HEK293 (cell line): ENCODE measurements at regions not wholly inside any gene's neighbourhood (a gene's known extent, or its start where the extent isn't known, plus 50 kb on each side); places are given as distances from the start of the nearest gene placed in this dataset.

Experiments used
- BCL11A ChIP-seq: fragments of 450-650 bp; formaldehyde crosslinking; IDR thresholded peaks from 2 replicates; pipeline ENCODE4 v1.5.1; 2016; ENCODE audit warnings: low read depth, missing biosample characterization, missing genetic modification characterization
- GLIS1 ChIP-seq: fragments of 450-650 bp; formaldehyde crosslinking; IDR thresholded peaks from 2 replicates; pipeline ENCODE4 v1.5.1; 2016; ENCODE audit warnings: missing biosample characterization, missing genetic modification characterization
- KLF10 ChIP-seq: fragments of 450-650 bp; IDR thresholded peaks from 2 replicates; pipeline ENCODE4 v1.5.1; 2018; ENCODE audit warnings: missing biosample characterization, mild to moderate bottlenecking, missing genetic modification characterization
- SP3 ChIP-seq: fragments of 450-650 bp; formaldehyde crosslinking; IDR thresholded peaks from 2 replicates; pipeline ENCODE4 v1.5.1; 2016; ENCODE audit warnings: missing biosample characterization, missing genetic modification characterization
- TRIM28 ChIP-seq: IDR thresholded peaks from 2 replicates; pipeline ENCODE4 v1.6.1; 2011; ENCODE audit warnings: low read length, control low read depth, borderline replicate concordance
- WT1 ChIP-seq: fragments of 450-650 bp; formaldehyde crosslinking; IDR thresholded peaks from 2 replicates; pipeline ENCODE4 v1.5.1; 2016; ENCODE audit warnings: missing biosample characterization, missing genetic modification characterization
- YY1 ChIP-seq: fragments of 450-650 bp; formaldehyde crosslinking; IDR thresholded peaks from 2 replicates; pipeline ENCODE4 v1.5.1; 2018; ENCODE audit warnings: missing biosample characterization, missing genetic modification characterization
- ZBTB48 ChIP-seq: fragments of 450-650 bp; formaldehyde crosslinking; IDR thresholded peaks from 2 replicates; pipeline ENCODE4 v1.5.1; 2016; ENCODE audit warnings: missing biosample characterization, missing genetic modification characterization
- ZFP37 ChIP-seq: fragments of 450-650 bp; formaldehyde crosslinking; IDR thresholded peaks from 2 replicates; pipeline ENCODE4 v1.5.1; 2016; ENCODE audit warnings: missing biosample characterization, missing genetic modification characterization
- ZNF10 ChIP-seq: fragments of 450-650 bp; formaldehyde crosslinking; IDR thresholded peaks from 2 replicates; pipeline ENCODE4 v1.5.1; 2017; ENCODE audit warnings: missing biosample characterization, missing genetic modification characterization
- ZNF169 ChIP-seq: fragments of 450-650 bp; formaldehyde crosslinking; IDR thresholded peaks from 2 replicates; pipeline ENCODE4 v1.5.1; 2016; ENCODE audit warnings: missing biosample characterization, missing genetic modification characterization
- ZNF324 ChIP-seq: fragments of 450-650 bp; formaldehyde crosslinking; IDR thresholded peaks from 2 replicates; pipeline ENCODE4 v1.5.1; 2016; ENCODE audit warnings: missing biosample characterization, missing genetic modification characterization
- ZNF335 ChIP-seq: fragments of 450-650 bp; formaldehyde crosslinking; conservative IDR thresholded peaks from 2 replicates; pipeline ENCODE4 v1.5.1; 2016; ENCODE audit warnings: missing biosample characterization, missing genetic modification characterization
- ZNF391 ChIP-seq: fragments of 450-650 bp; formaldehyde crosslinking; IDR thresholded peaks from 2 replicates; pipeline ENCODE4 v1.5.1; 2016; ENCODE audit warnings: low read depth, missing biosample characterization, missing genetic modification characterization, borderline replicate concordance
- ZNF394 ChIP-seq: fragments of 450-650 bp; formaldehyde crosslinking; IDR thresholded peaks from 2 replicates; pipeline ENCODE4 v1.5.1; 2016; ENCODE audit warnings: missing biosample characterization, missing genetic modification characterization, mild to moderate bottlenecking, moderate library complexity, borderline replicate concordance
- ZNF404 ChIP-seq: fragments of 450-650 bp; formaldehyde crosslinking; IDR thresholded peaks from 2 replicates; pipeline ENCODE4 v1.5.1; 2017; ENCODE audit warnings: missing biosample characterization, missing genetic modification characterization
- ZNF48 ChIP-seq: fragments of 450-650 bp; formaldehyde crosslinking; IDR thresholded peaks from 2 replicates; pipeline ENCODE4 v1.5.1; 2016; ENCODE audit warnings: missing biosample characterization, missing genetic modification characterization
- ZNF561 ChIP-seq: fragments of 450-650 bp; IDR thresholded peaks from 2 replicates; pipeline ENCODE4 v1.5.1; 2018; ENCODE audit warnings: missing biosample characterization, missing genetic modification characterization, borderline replicate concordance
- ZNF76 ChIP-seq: fragments of 450-650 bp; formaldehyde crosslinking; IDR thresholded peaks from 2 replicates; pipeline ENCODE4; 2016; ENCODE audit warnings: low read depth, missing biosample characterization, missing genetic modification characterization, borderline replicate concordance
- ZNF843 ChIP-seq: fragments of 450-650 bp; formaldehyde crosslinking; IDR thresholded peaks from 2 replicates; pipeline ENCODE4 v1.5.1; 2016; ENCODE audit warnings: missing biosample characterization, missing genetic modification characterization
- ZSCAN30 ChIP-seq: fragments of 450-650 bp; IDR thresholded peaks from 2 replicates; pipeline ENCODE4 v1.5.1; 2018; ENCODE audit warnings: missing biosample characterization, mild to moderate bottlenecking, missing genetic modification characterization, moderate library complexity
- TF ChIP-seq, protein P1 (sequence below): fragments of 450-650 bp; formaldehyde crosslinking; IDR thresholded peaks from 2 replicates; pipeline ENCODE4 v1.5.1; 2016; ENCODE audit warnings: missing biosample characterization, missing genetic modification characterization
- TF ChIP-seq, protein P2 (sequence below): fragments of 450-650 bp; formaldehyde crosslinking; IDR thresholded peaks from 2 replicates; pipeline ENCODE4 v1.5.1; 2016; ENCODE audit warnings: missing biosample characterization, missing genetic modification characterization
- TF ChIP-seq, protein P3 (sequence below): fragments of 450-650 bp; formaldehyde crosslinking; IDR thresholded peaks from 2 replicates; pipeline ENCODE4 v1.5.1; 2016; ENCODE audit warnings: missing biosample characterization, missing genetic modification characterization
- TF ChIP-seq, protein P4 (sequence below): fragments of 450-650 bp; formaldehyde crosslinking; IDR thresholded peaks from 2 replicates; pipeline ENCODE4 v1.5.1; 2016; ENCODE audit warnings: missing biosample characterization, missing genetic modification characterization
- TF ChIP-seq, protein P5 (sequence below): fragments of 450-650 bp; formaldehyde crosslinking; IDR thresholded peaks from 2 replicates; pipeline ENCODE4 v1.5.1; 2016; ENCODE audit warnings: missing biosample characterization, missing genetic modification characterization
- TF ChIP-seq, protein P6 (sequence below): fragments of 450-650 bp; formaldehyde crosslinking; IDR thresholded peaks from 2 replicates; pipeline ENCODE4 v1.5.1; 2016; ENCODE audit warnings: missing biosample characterization, missing genetic modification characterization

DNA sequence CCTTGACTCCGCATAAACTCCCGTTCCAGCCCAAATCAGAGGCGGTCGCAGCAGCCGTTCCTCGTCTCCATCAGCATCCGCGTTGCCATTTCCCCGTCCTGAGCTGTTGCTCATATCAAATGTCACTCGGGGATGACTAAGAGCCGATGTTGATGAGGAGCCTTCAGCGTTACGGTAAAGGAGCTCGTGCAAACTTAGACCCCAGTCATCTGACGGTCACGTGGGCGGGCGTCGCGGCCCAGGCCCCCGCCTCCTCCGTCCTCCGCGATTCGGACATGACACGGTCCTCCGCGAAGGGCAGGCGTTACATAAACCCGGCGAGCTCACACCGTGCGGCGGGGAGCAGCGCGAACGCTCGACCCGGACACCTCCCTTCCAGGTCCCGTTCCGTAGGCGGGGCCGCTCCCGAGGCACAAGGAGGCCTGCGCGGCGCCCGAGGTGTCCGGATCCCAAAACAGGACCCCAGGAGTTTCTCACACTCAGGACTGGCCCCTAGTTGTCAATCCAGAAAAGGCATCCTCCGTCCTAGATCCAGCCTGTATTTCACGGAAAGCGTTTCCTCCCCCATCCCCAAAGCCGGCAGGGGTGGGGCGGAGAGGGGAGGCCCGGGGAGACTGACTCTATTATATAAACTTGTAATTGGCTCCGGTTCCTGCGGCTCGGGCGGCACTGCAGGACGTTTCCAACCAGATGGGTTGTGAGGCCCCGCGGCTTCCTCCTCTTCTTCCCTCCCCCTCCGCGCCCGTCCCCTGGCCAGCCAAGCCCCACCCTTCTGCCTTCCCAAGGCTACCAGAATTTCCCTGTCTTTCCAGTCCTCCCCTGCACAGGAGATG, 100.0 kb upstream of the IGF1R start (continued):
- TF ChIP-seq ZFP37 = peak; percentile 87; the same call in 1 of the 2 replicates
- peak; percentile 89; the same call in 1 of the 2 replicates for TF ChIP-seq ZBTB48 (tag by site-specific recombination)
- TF ChIP-seq, protein P1, sequence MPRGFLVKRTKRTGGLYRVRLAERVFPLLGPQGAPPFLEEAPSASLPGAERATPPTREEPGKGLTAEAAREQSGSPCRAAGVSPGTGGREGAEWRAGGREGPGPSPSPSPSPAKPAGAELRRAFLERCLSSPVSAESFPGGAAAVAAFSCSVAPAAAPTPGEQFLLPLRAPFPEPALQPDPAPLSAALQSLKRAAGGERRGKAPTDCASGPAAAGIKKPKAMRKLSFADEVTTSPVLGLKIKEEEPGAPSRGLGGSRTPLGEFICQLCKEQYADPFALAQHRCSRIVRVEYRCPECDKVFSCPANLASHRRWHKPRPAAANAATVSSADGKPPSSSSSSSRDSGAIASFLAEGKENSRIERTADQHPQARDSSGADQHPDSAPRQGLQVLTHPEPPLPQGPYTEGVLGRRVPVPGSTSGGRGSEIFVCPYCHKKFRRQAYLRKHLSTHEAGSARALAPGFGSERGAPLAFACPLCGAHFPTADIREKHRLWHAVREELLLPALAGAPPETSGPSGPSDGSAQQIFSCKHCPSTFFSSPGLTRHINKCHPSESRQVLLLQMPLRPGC (tag by site-specific recombination) = peak; percentile 65
- peak; percentile 36; the same call in 1 of the 2 replicates for TF ChIP-seq ZNF76 (tag by site-specific recombination)
- TF ChIP-seq, protein P2, sequence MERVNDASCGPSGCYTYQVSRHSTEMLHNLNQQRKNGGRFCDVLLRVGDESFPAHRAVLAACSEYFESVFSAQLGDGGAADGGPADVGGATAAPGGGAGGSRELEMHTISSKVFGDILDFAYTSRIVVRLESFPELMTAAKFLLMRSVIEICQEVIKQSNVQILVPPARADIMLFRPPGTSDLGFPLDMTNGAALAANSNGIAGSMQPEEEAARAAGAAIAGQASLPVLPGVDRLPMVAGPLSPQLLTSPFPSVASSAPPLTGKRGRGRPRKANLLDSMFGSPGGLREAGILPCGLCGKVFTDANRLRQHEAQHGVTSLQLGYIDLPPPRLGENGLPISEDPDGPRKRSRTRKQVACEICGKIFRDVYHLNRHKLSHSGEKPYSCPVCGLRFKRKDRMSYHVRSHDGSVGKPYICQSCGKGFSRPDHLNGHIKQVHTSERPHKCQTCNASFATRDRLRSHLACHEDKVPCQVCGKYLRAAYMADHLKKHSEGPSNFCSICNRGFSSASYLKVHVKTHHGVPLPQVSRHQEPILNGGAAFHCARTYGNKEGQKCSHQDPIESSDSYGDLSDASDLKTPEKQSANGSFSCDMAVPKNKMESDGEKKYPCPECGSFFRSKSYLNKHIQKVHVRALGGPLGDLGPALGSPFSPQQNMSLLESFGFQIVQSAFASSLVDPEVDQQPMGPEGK (tag by site-specific recombination) = peak; percentile 95
- peak; percentile 62; the same call in 1 of the 2 replicates for TF ChIP-seq ZNF394 (tag by site-specific recombination)
- no peak for TF ChIP-seq ZNF169 (tag by site-specific recombination)
- TF ChIP-seq BCL11A = 0 out of 2 replicates have a peak, but pooled peaks have one; percentile 58
- peak; percentile 56 for TF ChIP-seq GLIS1 (tag by site-specific recombination)
- TF ChIP-seq ZNF843 (tag by site-specific recombination) = peak; percentile 63
- peak; percentile 55; the same call in 1 of the 2 replicates for TF ChIP-seq YY1 (tag by site-specific recombination)
- TF ChIP-seq, protein P3, sequence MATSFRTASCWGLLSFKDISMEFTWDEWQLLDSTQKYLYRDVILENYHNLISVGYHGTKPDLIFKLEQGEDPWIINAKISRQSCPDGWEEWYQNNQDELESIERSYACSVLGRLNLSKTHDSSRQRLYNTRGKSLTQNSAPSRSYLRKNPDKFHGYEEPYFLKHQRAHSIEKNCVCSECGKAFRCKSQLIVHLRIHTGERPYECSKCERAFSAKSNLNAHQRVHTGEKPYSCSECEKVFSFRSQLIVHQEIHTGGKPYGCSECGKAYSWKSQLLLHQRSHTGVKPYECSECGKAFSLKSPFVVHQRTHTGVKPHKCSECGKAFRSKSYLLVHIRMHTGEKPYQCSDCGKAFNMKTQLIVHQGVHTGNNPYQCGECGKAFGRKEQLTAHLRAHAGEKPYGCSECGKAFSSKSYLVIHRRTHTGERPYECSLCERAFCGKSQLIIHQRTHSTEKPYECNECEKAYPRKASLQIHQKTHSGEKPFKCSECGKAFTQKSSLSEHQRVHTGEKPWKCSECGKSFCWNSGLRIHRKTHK (tag by site-specific recombination) = no peak
- TF ChIP-seq ZNF48 = no peak
- TF ChIP-seq ZNF404 (tag by site-specific recombination) = no peak
- no peak for TF ChIP-seq ZNF324
- peak; percentile 51 for TF ChIP-seq SP3 (tag by site-specific recombination)
- peak; percentile 80 for TF ChIP-seq ZNF10
- peak; percentile 98 for TF ChIP-seq ZNF335
- TF ChIP-seq WT1 (tag by site-specific recombination) = peak; percentile 49; the same call in 1 of the 2 replicates
- TF ChIP-seq TRIM28 = peak; percentile 56; the same call in 1 of the 2 replicates
- peak; percentile 55; the same call in 1 of the 2 replicates for TF ChIP-seq ZNF391
- TF ChIP-seq, protein P4, sequence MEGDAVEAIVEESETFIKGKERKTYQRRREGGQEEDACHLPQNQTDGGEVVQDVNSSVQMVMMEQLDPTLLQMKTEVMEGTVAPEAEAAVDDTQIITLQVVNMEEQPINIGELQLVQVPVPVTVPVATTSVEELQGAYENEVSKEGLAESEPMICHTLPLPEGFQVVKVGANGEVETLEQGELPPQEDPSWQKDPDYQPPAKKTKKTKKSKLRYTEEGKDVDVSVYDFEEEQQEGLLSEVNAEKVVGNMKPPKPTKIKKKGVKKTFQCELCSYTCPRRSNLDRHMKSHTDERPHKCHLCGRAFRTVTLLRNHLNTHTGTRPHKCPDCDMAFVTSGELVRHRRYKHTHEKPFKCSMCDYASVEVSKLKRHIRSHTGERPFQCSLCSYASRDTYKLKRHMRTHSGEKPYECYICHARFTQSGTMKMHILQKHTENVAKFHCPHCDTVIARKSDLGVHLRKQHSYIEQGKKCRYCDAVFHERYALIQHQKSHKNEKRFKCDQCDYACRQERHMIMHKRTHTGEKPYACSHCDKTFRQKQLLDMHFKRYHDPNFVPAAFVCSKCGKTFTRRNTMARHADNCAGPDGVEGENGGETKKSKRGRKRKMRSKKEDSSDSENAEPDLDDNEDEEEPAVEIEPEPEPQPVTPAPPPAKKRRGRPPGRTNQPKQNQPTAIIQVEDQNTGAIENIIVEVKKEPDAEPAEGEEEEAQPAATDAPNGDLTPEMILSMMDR (tag by site-specific recombination) = peak; percentile 63; the same call in 1 of the 2 replicates
- TF ChIP-seq ZNF561 = 0 out of 2 replicates have a peak, but pooled peaks have one; percentile 38
- peak; percentile 17; the same call in 1 of the 2 replicates for TF ChIP-seq KLF10 (tag by site-specific recombination)
- TF ChIP-seq ZSCAN30 (tag by site-specific recombination) = peak; percentile 56; the same call in 1 of the 2 replicates
- TF ChIP-seq, protein P5, sequence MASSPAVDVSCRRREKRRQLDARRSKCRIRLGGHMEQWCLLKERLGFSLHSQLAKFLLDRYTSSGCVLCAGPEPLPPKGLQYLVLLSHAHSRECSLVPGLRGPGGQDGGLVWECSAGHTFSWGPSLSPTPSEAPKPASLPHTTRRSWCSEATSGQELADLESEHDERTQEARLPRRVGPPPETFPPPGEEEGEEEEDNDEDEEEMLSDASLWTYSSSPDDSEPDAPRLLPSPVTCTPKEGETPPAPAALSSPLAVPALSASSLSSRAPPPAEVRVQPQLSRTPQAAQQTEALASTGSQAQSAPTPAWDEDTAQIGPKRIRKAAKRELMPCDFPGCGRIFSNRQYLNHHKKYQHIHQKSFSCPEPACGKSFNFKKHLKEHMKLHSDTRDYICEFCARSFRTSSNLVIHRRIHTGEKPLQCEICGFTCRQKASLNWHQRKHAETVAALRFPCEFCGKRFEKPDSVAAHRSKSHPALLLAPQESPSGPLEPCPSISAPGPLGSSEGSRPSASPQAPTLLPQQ = peak; percentile 60; the same call in 1 of the 2 replicates
- TF ChIP-seq, protein P6, sequence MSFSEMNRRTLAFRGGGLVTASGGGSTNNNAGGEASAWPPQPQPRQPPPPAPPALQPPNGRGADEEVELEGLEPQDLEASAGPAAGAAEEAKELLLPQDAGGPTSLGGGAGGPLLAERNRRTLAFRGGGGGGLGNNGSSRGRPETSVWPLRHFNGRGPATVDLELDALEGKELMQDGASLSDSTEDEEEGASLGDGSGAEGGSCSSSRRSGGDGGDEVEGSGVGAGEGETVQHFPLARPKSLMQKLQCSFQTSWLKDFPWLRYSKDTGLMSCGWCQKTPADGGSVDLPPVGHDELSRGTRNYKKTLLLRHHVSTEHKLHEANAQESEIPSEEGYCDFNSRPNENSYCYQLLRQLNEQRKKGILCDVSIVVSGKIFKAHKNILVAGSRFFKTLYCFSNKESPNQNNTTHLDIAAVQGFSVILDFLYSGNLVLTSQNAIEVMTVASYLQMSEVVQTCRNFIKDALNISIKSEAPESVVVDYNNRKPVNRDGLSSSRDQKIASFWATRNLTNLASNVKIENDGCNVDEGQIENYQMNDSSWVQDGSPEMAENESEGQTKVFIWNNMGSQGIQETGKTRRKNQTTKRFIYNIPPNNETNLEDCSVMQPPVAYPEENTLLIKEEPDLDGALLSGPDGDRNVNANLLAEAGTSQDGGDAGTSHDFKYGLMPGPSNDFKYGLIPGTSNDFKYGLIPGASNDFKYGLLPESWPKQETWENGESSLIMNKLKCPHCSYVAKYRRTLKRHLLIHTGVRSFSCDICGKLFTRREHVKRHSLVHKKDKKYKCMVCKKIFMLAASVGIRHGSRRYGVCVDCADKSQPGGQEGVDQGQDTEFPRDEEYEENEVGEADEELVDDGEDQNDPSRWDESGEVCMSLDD (tag by site-specific recombination) = peak; percentile 66; the same call in 1 of the 2 replicates
